OCI-LY1 (cell line): ENCODE measurements at regions not wholly inside any gene's neighbourhood (a gene's known extent, or its start where the extent isn't known, plus 50 kb on each side); places are given as distances from the start of the nearest gene placed in this dataset.

Experiments
- H2AFZ ChIP-seq: fragments of 200-600 bp; sonication (generic), shearing (Covaris generic); 2 replicates; pipeline ENCODE4 v1.6.0; 2014; ENCODE audit warnings: antibody characterized with exemption, mild to moderate bottlenecking, low read length
- H3F3A ChIP-seq: fragments of 200-600 bp; sonication (generic), shearing (Covaris generic); 2 replicates; pipeline ENCODE4 v1.6.0; 2014; ENCODE audit warnings: mild to moderate bottlenecking, antibody characterized with exemption, low read length, moderate library complexity; ENCODE audit not compliant: insufficient read depth
- H3K27ac ChIP-seq: fragments of 200-600 bp; sonication (generic); 2 replicates; pipeline ENCODE4 v1.5.1; 2014; ENCODE audit warnings: low read length, mixed run types, mild to moderate bottlenecking, low read depth; ENCODE audit not compliant: poor library complexity, severe bottlenecking
- H3K27me3 ChIP-seq: fragments of 200-600 bp; sonication (generic); 2 replicates; pipeline ENCODE4 v1.6.0; 2014; ENCODE audit warnings: antibody characterized with exemption, mild to moderate bottlenecking, low read length, moderate library complexity; ENCODE audit not compliant: insufficient read depth
- H3K36me3 ChIP-seq: fragments of 200-600 bp; sonication (generic); 2 replicates; pipeline ENCODE4 v1.6.1; 2014; ENCODE audit warnings: mild to moderate bottlenecking, antibody characterized with exemption, low read length, moderate library complexity, mixed read lengths; ENCODE audit not compliant: insufficient read depth
- H3K4me1 ChIP-seq: fragments of 200-600 bp; sonication (generic); 2 replicates; pipeline ENCODE4 v1.5.1; 2014; ENCODE audit warnings: mild to moderate bottlenecking, low read length, moderate library complexity; ENCODE audit not compliant: insufficient read depth, severe bottlenecking
- H3K4me2 ChIP-seq: fragments of 200-600 bp; sonication (generic), shearing (Covaris generic); 2 replicates; pipeline ENCODE4 v1.6.1; 2014; ENCODE audit warnings: low read length
- H3K4me3 ChIP-seq: fragments of 200-600 bp; sonication (generic); 2 replicates; pipeline ENCODE4 v1.5.1; 2014; ENCODE audit warnings: low read length, low read depth, mild to moderate bottlenecking, mixed read lengths; ENCODE audit not compliant: poor library complexity, severe bottlenecking
- H3K79me2 ChIP-seq: fragments of 200-600 bp; shearing (Covaris generic); 2 replicates; pipeline ENCODE4 v1.6.1; 2016; ENCODE audit warnings: mixed run types, low read length, mixed read lengths; ENCODE audit not compliant: insufficient read depth
- H3K9ac ChIP-seq: fragments of 200-600 bp; sonication (generic), shearing (Covaris generic); 2 replicates; pipeline ENCODE4 v1.6.1; 2014; ENCODE audit warnings: mild to moderate bottlenecking, low read length, mixed read lengths
- H3K9me2 ChIP-seq: fragments of 200-600 bp; sonication (generic), shearing (Covaris generic); 2 replicates; pipeline ENCODE4 v1.6.1; 2014; ENCODE audit warnings: low read depth, mild to moderate bottlenecking, low read length, mixed read lengths
- H3K9me3 ChIP-seq: fragments of 200-600 bp; shearing (Covaris generic); 2 replicates; pipeline ENCODE4 v1.6.1; 2014; ENCODE audit warnings: low read length, mixed read lengths
- H4K20me1 ChIP-seq: fragments of 200-600 bp; sonication (generic), shearing (Covaris generic); 2 replicates; pipeline ENCODE4 v1.6.0; 2016; ENCODE audit warnings: mild to moderate bottlenecking, low read length; ENCODE audit not compliant: insufficient read depth
- EZH2 ChIP-seq: fragments of 200-600 bp; sonication (generic), shearing (Covaris generic); IDR thresholded peaks from 2 replicates; pipeline ENCODE4 v1.8.0; 2017; ENCODE audit warnings: borderline replicate concordance, mixed run types, mild to moderate bottlenecking, antibody characterized with exemption, low read length, moderate library complexity, mixed read lengths
- TF ChIP-seq, protein P1 (sequence below): fragments of 200-600 bp; sonication (generic), shearing (Covaris generic); IDR thresholded peaks from 2 replicates; pipeline ENCODE4 v1.5.1; 2017; ENCODE audit warnings: mild to moderate bottlenecking, antibody characterized with exemption, low read length, moderate library complexity, mixed read lengths

- Histone ChIP-seq H3K4me3 (no peak overlapping the region), H3K4me2 (no peak overlapping the region), H2AFZ (no peak overlapping the region), H3K4me1 (no peaks in the 10 kb centered on the region), H4K20me1 (no peaks in the 10 kb centered on the region), H3K9me3 (no peaks in the 10 kb centered on the region), H3K9me2 (no peaks in the 10 kb centered on the region), H3K79me2 (no peaks in the 10 kb centered on the region), H3K27ac (no peak overlapping the region), H3K27me3 (no peaks in the 10 kb centered on the region), H3K36me3 (no peaks in the 10 kb centered on the region), H3F3A (no peaks in the 10 kb centered on the region), H3K9ac (no peak overlapping the region)
- TF ChIP-seq EZH2: no peak
- TF ChIP-seq, protein P1, sequence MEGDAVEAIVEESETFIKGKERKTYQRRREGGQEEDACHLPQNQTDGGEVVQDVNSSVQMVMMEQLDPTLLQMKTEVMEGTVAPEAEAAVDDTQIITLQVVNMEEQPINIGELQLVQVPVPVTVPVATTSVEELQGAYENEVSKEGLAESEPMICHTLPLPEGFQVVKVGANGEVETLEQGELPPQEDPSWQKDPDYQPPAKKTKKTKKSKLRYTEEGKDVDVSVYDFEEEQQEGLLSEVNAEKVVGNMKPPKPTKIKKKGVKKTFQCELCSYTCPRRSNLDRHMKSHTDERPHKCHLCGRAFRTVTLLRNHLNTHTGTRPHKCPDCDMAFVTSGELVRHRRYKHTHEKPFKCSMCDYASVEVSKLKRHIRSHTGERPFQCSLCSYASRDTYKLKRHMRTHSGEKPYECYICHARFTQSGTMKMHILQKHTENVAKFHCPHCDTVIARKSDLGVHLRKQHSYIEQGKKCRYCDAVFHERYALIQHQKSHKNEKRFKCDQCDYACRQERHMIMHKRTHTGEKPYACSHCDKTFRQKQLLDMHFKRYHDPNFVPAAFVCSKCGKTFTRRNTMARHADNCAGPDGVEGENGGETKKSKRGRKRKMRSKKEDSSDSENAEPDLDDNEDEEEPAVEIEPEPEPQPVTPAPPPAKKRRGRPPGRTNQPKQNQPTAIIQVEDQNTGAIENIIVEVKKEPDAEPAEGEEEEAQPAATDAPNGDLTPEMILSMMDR: no peak
These were observed 216.3 kb upstream of the BCOR start for GRCh38 chrX:40314070-40314469.

GRCh38 chrX:40313269-40313668 lies 215.5 kb upstream of the BCOR start:
- Histone ChIP-seq H4K20me1 (no peaks in the 10 kb centered on the region), H3K9ac (no peak overlapping the region), H3K27ac (no peak overlapping the region), H3K79me2 (no peaks in the 10 kb centered on the region), H3K9me2 (no peaks in the 10 kb centered on the region), H3K27me3 (no peaks in the 10 kb centered on the region), H3K9me3 (no peaks in the 10 kb centered on the region), H3K4me2 (no peak overlapping the region), H3K4me3 (no peak overlapping the region), H3K36me3 (no peaks in the 10 kb centered on the region), H3K4me1 (no peaks in the 10 kb centered on the region), H3F3A (no peaks in the 10 kb centered on the region), H2AFZ (no peak overlapping the region)
- TF ChIP-seq, protein P1: no peak
- no peak for TF ChIP-seq EZH2

DNA sequence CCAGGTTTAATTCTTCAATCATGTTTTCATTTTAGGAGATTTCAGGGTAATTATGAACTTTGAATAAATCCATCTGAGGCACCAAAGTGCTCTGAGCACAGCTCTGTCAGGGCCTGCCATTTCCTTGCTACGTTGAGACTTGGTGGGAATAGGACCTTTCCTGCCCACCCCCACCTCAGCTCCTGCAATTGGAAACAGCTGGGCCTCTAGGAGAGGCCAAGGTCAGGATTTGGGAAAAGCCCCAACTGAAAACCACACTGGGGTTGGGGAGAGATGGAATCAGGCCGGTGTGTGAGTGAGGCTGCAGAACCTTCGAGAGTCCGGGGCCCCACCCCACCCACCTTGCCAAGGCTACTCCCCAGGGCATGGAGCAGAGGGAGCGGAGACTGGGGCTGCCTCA lies 212.7 kb upstream of the BCOR start:
- TF ChIP-seq EZH2: no peak
- TF ChIP-seq, protein P1: no peak
- H3K9ac ChIP-seq: no peak overlapping the region
- H3K9me2 ChIP-seq: no peaks in the 10 kb centered on the region
- no peaks in the 10 kb centered on the region for H4K20me1 ChIP-seq
- H2AFZ ChIP-seq: no peak overlapping the region
- no peaks in the 10 kb centered on the region for H3K79me2 ChIP-seq
- H3K36me3 ChIP-seq: no peaks in the 10 kb centered on the region
- no peaks in the 10 kb centered on the region for H3K9me3 ChIP-seq
- H3K27me3 ChIP-seq: no peaks in the 10 kb centered on the region
- H3F3A ChIP-seq: no peaks in the 10 kb centered on the region
- no peaks in the 10 kb centered on the region for H3K4me1 ChIP-seq
- H3K4me2 ChIP-seq: no peak overlapping the region
- no peak overlapping the region for H3K27ac ChIP-seq
- no peak overlapping the region for H3K4me3 ChIP-seq
